Smooth muscle cell (in vitro differentiated cells): ENCODE measurements at regions not wholly inside any gene's neighbourhood (a gene's known extent, or its start where the extent isn't known, plus 50 kb on each side); places are given as distances from the start of the nearest gene placed in this dataset. TPM values are rescaled to one million over a fixed set of nuclear protein-coding genes. Genes with fewer than 3 reads are reported as not detected.

Experiments used
- DNase-seq: peaks from one replicate; lab custom pipeline; 2025; ENCODE audit not compliant: unreplicated experiment; lab: John Stamatoyannopoulos, UW
- H2AFZ ChIP-seq: fragments of 200-600 bp; sonication (generic); 2 replicates; pipeline ENCODE4 v1.6.0; 2016; ENCODE audit warnings: antibody characterized with exemption, low read depth, mild to moderate bottlenecking
- H3F3A ChIP-seq: fragments of 200-600 bp; sonication (generic); 2 replicates; pipeline ENCODE4 v1.6.0; 2017; ENCODE audit warnings: antibody characterized with exemption, low read depth
- H3K27ac ChIP-seq: fragments of 200-600 bp; sonication (generic); 2 replicates; pipeline ENCODE4 v1.5.1; 2016; ENCODE audit warnings: low read depth, mild to moderate bottlenecking
- H3K27me3 ChIP-seq: fragments of 200-600 bp; sonication (generic); 2 replicates; pipeline ENCODE4 v1.6.1; 2016; ENCODE audit warnings: low read depth, mild to moderate bottlenecking
- H3K36me3 ChIP-seq: fragments of 200-600 bp; sonication (generic); 2 replicates; pipeline ENCODE4 v1.5.1; 2016; ENCODE audit warnings: low read depth
- H3K4me1 ChIP-seq: fragments of 200-600 bp; sonication (generic); 2 replicates; pipeline ENCODE4 v1.5.1; 2016; ENCODE audit warnings: low read depth
- H3K4me2 ChIP-seq: fragments of 200-600 bp; sonication (generic); 2 replicates; pipeline ENCODE4 v1.6.0; 2016; ENCODE audit warnings: mild to moderate bottlenecking
- H3K4me3 ChIP-seq: fragments of 200-600 bp; sonication (generic); 2 replicates; pipeline ENCODE4 v1.5.1; 2016; ENCODE audit warnings: mild to moderate bottlenecking
- H3K79me2 ChIP-seq: fragments of 200-600 bp; sonication (generic); 2 replicates; pipeline ENCODE4 v1.6.0; 2016; ENCODE audit warnings: low read depth, mild to moderate bottlenecking
- H3K9ac ChIP-seq: fragments of 200-600 bp; sonication (generic); 2 replicates; pipeline ENCODE4 v1.6.0; 2016; ENCODE audit warnings: low read depth
- H3K9me3 ChIP-seq: fragments of 200-600 bp; sonication (generic); replicated peaks from 2 replicates; pipeline ENCODE4 v1.5.1; 2016; ENCODE audit warnings: low read depth
- H4K20me1 ChIP-seq: fragments of 200-600 bp; sonication (generic); 2 replicates; pipeline ENCODE4 v1.6.0; 2016; ENCODE audit warnings: low read depth
- CTCF ChIP-seq: fragments of 200-600 bp; sonication (generic); IDR thresholded peaks from 2 replicates; pipeline ENCODE4 v1.5.1; 2017; ENCODE audit warnings: borderline replicate concordance, mild to moderate bottlenecking, antibody characterized with exemption; ENCODE audit not compliant: insufficient read depth, poor library complexity, severe bottlenecking
- WGBS: methylation state at CpG from one replicate; pipeline ENCODE4 v1.1.7; 2016; ENCODE audit warnings: low lambda C conversion rate; 5-methylcytosine and 5-hydroxymethylcytosine counted together
- small RNA-seq: library from RNA; depleted of rRNA; stranded (forward); fragments of <200 nt; gene quantifications from one replicate; pipeline ENCODE3, GENCODE V24; 2014

GRCh38 chr6:11659757-11660156 lies 118.8 kb downstream of the ADTRP start:
- Histone ChIP-seq H2AFZ (no peak overlapping the region), H3K9me3 (no peaks in the 10 kb centered on the region), H3K27me3 (no peaks in the 10 kb centered on the region), H3K4me3 (no peak overlapping the region), H4K20me1 (no peaks in the 10 kb centered on the region), H3K27ac (no peak overlapping the region), H3K36me3 (no peaks in the 10 kb centered on the region), H3F3A (no peaks in the 10 kb centered on the region), H3K79me2 (no peaks in the 10 kb centered on the region), H3K4me2 (no peak overlapping the region), H3K4me1 (peaks cover 6% of the 10 kb centered on the region), H3K9ac (no peak overlapping the region)
- 91% methylated on average over 2 of the region's 2 CpGs for WGBS
- DNase-seq = no peak
- no peak for TF ChIP-seq CTCF

- H3K79me2 ChIP-seq = no peaks in the 10 kb centered on the region
- no peaks in the 10 kb centered on the region for H3K4me1 ChIP-seq
- no peak for DNase-seq
- no peak overlapping the region for H2AFZ ChIP-seq
- H3K4me3 ChIP-seq = no peak overlapping the region
- H3K36me3 ChIP-seq = no peaks in the 10 kb centered on the region
- no peaks in the 10 kb centered on the region for H3K27me3 ChIP-seq
- no peak overlapping the region for H3K27ac ChIP-seq
- TF ChIP-seq CTCF = no peak
- H3F3A ChIP-seq = no peaks in the 10 kb centered on the region
- H3K4me2 ChIP-seq = no peak overlapping the region
- H3K9me3 ChIP-seq = no peaks in the 10 kb centered on the region
- H3K9ac ChIP-seq = no peak overlapping the region
- whole genome bisulfite sequencing = 94% methylated on average over 1 of the region's 1 CpG
- no peaks in the 10 kb centered on the region for H4K20me1 ChIP-seq
Observed at GRCh38 chr6:11662323-11662722, 116.3 kb downstream of the ADTRP start.

GRCh38 chr6:11663519-11663918 lies 115.1 kb downstream of the ADTRP start:
- 77% methylated on average over 2 of the region's 2 CpGs for WGBS
- Histone ChIP-seq H3K36me3 (no peaks in the 10 kb centered on the region), H3K4me2 (no peak overlapping the region), H3F3A (no peaks in the 10 kb centered on the region), H3K9me3 (no peaks in the 10 kb centered on the region), H2AFZ (no peak overlapping the region), H3K27ac (no peak overlapping the region), H4K20me1 (no peaks in the 10 kb centered on the region), H3K4me1 (no peaks in the 10 kb centered on the region), H3K27me3 (no peaks in the 10 kb centered on the region), H3K79me2 (no peaks in the 10 kb centered on the region), H3K9ac (no peak overlapping the region), H3K4me3 (no peak overlapping the region)
- no peak for DNase-seq
- TF ChIP-seq CTCF = no peak

Small RNA genes in the stretch of these regions (small RNA-seq; reads per million reads assigned to genes)
- not detected for gene RF00017
